Neural cell (in vitro differentiated cells): ENCODE measurements at regions not wholly inside any gene's neighbourhood (a gene's known extent, or its start where the extent isn't known, plus 50 kb on each side); places are given as distances from the start of the nearest gene placed in this dataset.

Experiments used
- CTCF ChIP-seq: fragments of 450-650 bp; IDR thresholded peaks from 2 replicates; pipeline ENCODE4 v1.5.1; 2014; ENCODE audit warnings: antibody characterized with exemption, mild to moderate bottlenecking, moderate library complexity; ENCODE audit not compliant: poor library complexity, severe bottlenecking
- EP300 ChIP-seq: fragments of 450-650 bp; conservative IDR thresholded peaks from 2 replicates; pipeline ENCODE4 v1.6.1; 2014; ENCODE audit warnings: antibody characterized with exemption, mild to moderate bottlenecking, moderate library complexity; ENCODE audit not compliant: poor library complexity, severe bottlenecking
- EZH2 ChIP-seq: fragments of 200-600, 300-800 bp; shearing (Covaris generic), sonication (generic); IDR thresholded peaks from 2 replicates; pipeline ENCODE4 v1.6.1; 2014; ENCODE audit warnings: antibody characterized with exemption, low read length, borderline replicate concordance, mild to moderate bottlenecking; ENCODE audit not compliant: insufficient read depth, poor library complexity, severe bottlenecking
- POLR2AphosphoS5 ChIP-seq: IDR thresholded peaks from 2 replicates; pipeline ENCODE4 v1.6.1; 2012
- RAD21 ChIP-seq: fragments of 450-650 bp; conservative IDR thresholded peaks from 2 replicates; pipeline ENCODE4 v1.6.1; 2014; ENCODE audit warnings: antibody characterized with exemption, mild to moderate bottlenecking, moderate library complexity
- REST ChIP-seq: IDR thresholded peaks from 2 replicates; pipeline ENCODE4 v1.6.1; 2012; ENCODE audit warnings: borderline replicate concordance

- no peak for TF ChIP-seq REST
- no peak for TF ChIP-seq CTCF
- TF ChIP-seq RAD21 = no peak
- TF ChIP-seq EZH2 = no peak
- no peak for TF ChIP-seq POLR2AphosphoS5
- no peak for TF ChIP-seq EP300
These were observed 388.8 kb upstream of the CHAC2 start for GRCh38 chr2:53378791-53379190.
